GF-D8 (cell line): ENCODE measurements at regions not wholly inside any gene's neighbourhood (a gene's known extent, or its start where the extent isn't known, plus 50 kb on each side); places are given as distances from the start of the nearest gene placed in this dataset.

Experiments used
- DNase-seq: peaks from one replicate; lab custom pipeline; 2025; lab: John Stamatoyannopoulos, UW

- no peak for DNase-seq
Observed at GRCh38 chr9:80131627-80132026, 559.9 kb downstream of the TLE4 start.

GRCh38 chr9:80127920-80128319 lies 556.2 kb downstream of the TLE4 start:
- DNase-seq: no peak

- DNase-seq: no peak
Observed at GRCh38 chr9:80125731-80126264, 554.0 kb downstream of the TLE4 start.

GRCh38 chr9:80117031-80117430 lies 545.3 kb downstream of the TLE4 start:
- no peak for DNase-seq

- DNase-seq: no peak
Observed at GRCh38 chr9:80114241-80114640, 542.5 kb downstream of the TLE4 start.

GRCh38 chr9:80107931-80108660 lies 536.3 kb downstream of the TLE4 start:
- DNase-seq: no peak

GRCh38 chr9:80097476-80097875 lies 525.7 kb downstream of the TLE4 start:
- DNase-seq: no peak

GRCh38 chr9:80094176-80094771 lies 522.5 kb downstream of the TLE4 start:
- no peak for DNase-seq

GRCh38 chr9:80093695-80094094 lies 521.9 kb downstream of the TLE4 start:
- no peak for DNase-seq

- no peak for DNase-seq
Observed at GRCh38 chr9:80091526-80091925, 519.8 kb downstream of the TLE4 start.

- no peak for DNase-seq
Observed at GRCh38 chr9:80090317-80090716, 518.6 kb downstream of the TLE4 start.

- no peak for DNase-seq
Observed at GRCh38 chr9:80086822-80087345, 515.1 kb downstream of the TLE4 start.

GRCh38 chr9:80086386-80086785 lies 514.6 kb downstream of the TLE4 start:
- DNase-seq: no peak

- DNase-seq: no peak
Observed at GRCh38 chr9:80085668-80086067, 513.9 kb downstream of the TLE4 start.

GRCh38 chr9:80082213-80082612 lies 510.4 kb downstream of the TLE4 start:
- no peak for DNase-seq

GRCh38 chr9:80078826-80079225 lies 507.1 kb downstream of the TLE4 start:
- DNase-seq: no peak

GRCh38 chr9:80077059-80077458 lies 505.3 kb downstream of the TLE4 start:
- no peak for DNase-seq

- no peak for DNase-seq
Observed at GRCh38 chr9:80076162-80076561, 504.4 kb downstream of the TLE4 start.

- no peak for DNase-seq
Observed at GRCh38 chr9:80074439-80074838, 502.7 kb downstream of the TLE4 start.

- DNase-seq: no peak
Observed at GRCh38 chr9:80072451-80072850, 500.7 kb downstream of the TLE4 start.

- DNase-seq: no peak
Observed at GRCh38 chr9:80070071-80070742, 498.4 kb downstream of the TLE4 start.

GRCh38 chr9:80066931-80067330 lies 495.2 kb downstream of the TLE4 start:
- no peak for DNase-seq

- no peak for DNase-seq
Observed at GRCh38 chr9:80062567-80062966, 490.8 kb downstream of the TLE4 start.
